GM10266 (cell line): ENCODE measurements at regions not wholly inside any gene's neighbourhood (a gene's known extent, or its start where the extent isn't known, plus 50 kb on each side); places are given as distances from the start of the nearest gene placed in this dataset.

Experiments
- DNase-seq: peaks from one replicate; pipeline ENCODE4 v3.0.0; 2012; ENCODE audit errors: extremely low spot score
- CTCF ChIP-seq: IDR thresholded peaks from 2 replicates; pipeline ENCODE4 v1.5.1; 2012; ENCODE audit warnings: mild to moderate bottlenecking, low read depth; ENCODE audit not compliant: control insufficient read depth, insufficient read depth; ENCODE audit errors: missing control alignments

GRCh38 chr7:110129159-110129558, 961.8 kb upstream of the LRRN3 start:
- TF ChIP-seq CTCF = no peak

GRCh38 chr7:110130669-110131068, 960.3 kb upstream of the LRRN3 start:
- no peak for DNase-seq

More at GRCh38 chr7:110129159-110129558, 961.8 kb upstream of the LRRN3 start:
- DNase-seq = no peak

GRCh38 chr7:110131344-110131743, 959.6 kb upstream of the LRRN3 start:
- no peak for TF ChIP-seq CTCF
- DNase-seq = no peak

More at GRCh38 chr7:110130669-110131068, 960.3 kb upstream of the LRRN3 start:
- TF ChIP-seq CTCF = no peak

GRCh38 chr7:110139056-110139455, 951.9 kb upstream of the LRRN3 start:
- no peak for TF ChIP-seq CTCF
- DNase-seq = no peak

GRCh38 chr7:110142939-110143526, 947.9 kb upstream of the LRRN3 start:
- no peak for TF ChIP-seq CTCF
- no peak for DNase-seq

- no peak for DNase-seq
- no peak for TF ChIP-seq CTCF
Observed at GRCh38 chr7:110144599-110144998, 946.3 kb upstream of the LRRN3 start.

GRCh38 chr7:110148054-110148453, 942.9 kb upstream of the LRRN3 start:
- no peak for DNase-seq
- no peak for TF ChIP-seq CTCF
